Activated CD4-positive, alpha-beta memory T cell treated with anti-CD3 and anti-CD28 coated beads, Interleukin-2, amount 10 ng/mL, durations not matched to agents 7 days and 5 days (primary cell): ENCODE measurements at regions not wholly inside any gene's neighbourhood (a gene's known extent, or its start where the extent isn't known, plus 50 kb on each side); places are given as distances from the start of the nearest gene placed in this dataset.

Source experiments
- CTCF ChIA-PET: fragments of 350-600 bp; sonication (Branson Sonifier 250); formaldehyde crosslinking; loops from one replicate; lab custom pipeline; 2021; ENCODE audit warnings: antibody characterized with exemption, inconsistent platforms; lab: Charles Lee
- POLR2A ChIA-PET: fragments of 350-600 bp; sonication (Branson Sonifier 250); formaldehyde crosslinking; loops from one replicate; lab custom pipeline; 2021; ENCODE audit warnings: antibody characterized with exemption; lab: Charles Lee
- DNase-seq: peaks from one replicate; pipeline ENCODE4 v3.0.0-alpha.2; 2020
- H3K27ac Mint-ChIP-seq: one replicate; pipeline ENCODE4 v1.8.0; 2021; ENCODE audit warnings: mild to moderate bottlenecking, mixed read lengths
- H3K27me3 Mint-ChIP-seq: one replicate; pipeline ENCODE4 v1.8.0; 2021; ENCODE audit warnings: mixed read lengths
- H3K36me3 Mint-ChIP-seq: one replicate; pipeline ENCODE4 v1.8.0; 2021; ENCODE audit warnings: low read depth, mixed read lengths
- H3K4me1 Mint-ChIP-seq: one replicate; pipeline ENCODE4 v1.8.0; 2021; ENCODE audit warnings: mixed read lengths
- H3K4me3 Mint-ChIP-seq: one replicate; pipeline ENCODE4 v1.8.0; 2021; ENCODE audit warnings: mild to moderate bottlenecking, mixed read lengths
- H3K9me3 Mint-ChIP-seq: one replicate; pipeline ENCODE4 v1.8.0; 2021; ENCODE audit warnings: mixed read lengths

GRCh38 chr2:238730001-238730669 is 117.8 kb upstream of the TWIST2 start:
- Mint-ChIP-seq H3K4me1 (no peaks in the 10 kb centered on the region), H3K27ac (no peak overlapping the region), H3K9me3 (no peaks in the 10 kb centered on the region), H3K27me3 (peaks cover 13% of the 10 kb centered on the region), H3K4me3 (no peak overlapping the region), H3K36me3 (no peaks in the 10 kb centered on the region)
- ChIA-PET POLR2A (no interaction called here), CTCF (no interaction called here)
- no peak for DNase-seq

- no peaks in the 10 kb centered on the region for H3K4me1 Mint-ChIP-seq
- DNase-seq, result no peak
- no peaks in the 10 kb centered on the region for H3K9me3 Mint-ChIP-seq
- ChIA-PET POLR2A (no interaction called here), CTCF (no interaction called here)
- peaks cover 16% of the 10 kb centered on the region for H3K27me3 Mint-ChIP-seq
- H3K4me3 Mint-ChIP-seq, result no peak overlapping the region
- H3K27ac Mint-ChIP-seq, result no peak overlapping the region
- H3K36me3 Mint-ChIP-seq, result no peaks in the 10 kb centered on the region
These were observed 117.0 kb upstream of the TWIST2 start for GRCh38 chr2:238730881-238731280.

DNA sequence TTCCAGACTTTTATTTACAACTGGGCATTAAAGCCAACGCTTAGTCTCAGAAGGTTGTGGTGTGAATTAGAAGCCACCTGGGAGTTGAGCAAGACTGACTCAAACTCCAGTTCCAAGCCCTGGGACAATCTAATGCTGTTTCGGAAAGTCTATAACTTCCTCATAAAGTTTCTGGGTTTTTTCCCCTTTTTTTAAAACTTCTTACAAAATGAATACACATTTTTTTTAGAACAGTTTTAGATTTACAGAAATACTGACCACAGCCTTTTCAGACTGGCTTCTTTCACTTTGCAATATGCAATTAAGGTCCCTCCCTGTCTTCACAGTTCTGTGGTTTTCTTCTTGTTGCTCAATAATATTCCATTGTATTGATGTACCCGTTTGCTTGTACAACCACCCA is 115.9 kb upstream of the TWIST2 start:
- no peak for DNase-seq
- POLR2A ChIA-PET, result no interaction called here
- Mint-ChIP-seq H3K4me1 (no peaks in the 10 kb centered on the region), H3K27ac (no peak overlapping the region), H3K9me3 (no peaks in the 10 kb centered on the region), H3K36me3 (no peaks in the 10 kb centered on the region), H3K4me3 (no peak overlapping the region), H3K27me3 (peaks cover 17% of the 10 kb centered on the region)
- CTCF ChIA-PET, result no interaction called here

DNA sequence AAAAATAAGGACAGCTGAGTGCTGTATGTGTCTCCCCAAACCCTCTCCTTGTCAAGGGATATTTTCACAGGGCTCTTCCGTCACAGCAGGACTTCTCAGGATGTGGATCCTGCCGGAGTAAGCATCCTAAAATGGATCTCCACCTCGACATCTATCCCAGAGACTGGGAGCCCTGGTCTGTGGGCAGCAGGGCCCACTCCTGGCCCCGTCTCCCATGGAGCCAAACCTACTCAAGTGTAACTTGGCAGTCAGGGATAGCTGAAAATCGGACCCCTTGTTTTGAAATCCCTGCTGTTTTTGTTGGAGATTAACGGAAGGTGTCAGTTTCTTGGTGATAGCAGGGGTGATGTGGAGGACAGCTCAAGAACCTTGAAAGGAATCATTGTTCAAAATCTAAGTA is 109.0 kb upstream of the TWIST2 start:
- Mint-ChIP-seq H3K4me1 (no peaks in the 10 kb centered on the region), H3K27ac (no peak overlapping the region), H3K9me3 (no peaks in the 10 kb centered on the region), H3K27me3 (peaks cover 18% of the 10 kb centered on the region), H3K4me3 (no peak overlapping the region), H3K36me3 (no peaks in the 10 kb centered on the region)
- POLR2A ChIA-PET, result no interaction called here
- CTCF ChIA-PET, result no interaction called here
- no peak for DNase-seq

DNA sequence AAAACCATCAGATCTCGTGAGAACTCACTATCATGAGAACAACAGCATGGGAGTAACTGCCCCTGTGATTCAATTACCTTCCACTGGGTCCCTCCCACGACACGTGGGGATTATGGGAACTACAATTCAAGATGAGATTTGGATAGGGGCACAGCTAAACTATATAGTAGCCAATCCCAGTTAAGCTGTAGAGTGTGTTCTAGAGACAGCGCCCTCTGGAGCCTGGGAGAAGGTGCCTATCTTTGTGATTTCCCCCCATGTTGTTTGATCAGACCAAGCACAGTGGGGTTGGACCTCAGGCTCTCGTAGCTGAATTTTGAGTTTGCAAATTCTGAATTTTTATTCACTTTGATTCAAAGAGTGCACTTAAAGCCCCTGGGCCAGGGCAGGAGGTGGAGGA is 108.2 kb upstream of the TWIST2 start:
- ChIA-PET POLR2A (no interaction called here), CTCF (no interaction called here)
- Mint-ChIP-seq H3K27me3 (peaks cover 17% of the 10 kb centered on the region), H3K36me3 (no peaks in the 10 kb centered on the region), H3K9me3 (no peaks in the 10 kb centered on the region), H3K27ac (no peak overlapping the region), H3K4me1 (no peaks in the 10 kb centered on the region), H3K4me3 (no peak overlapping the region)
- DNase-seq, result no peak

DNA sequence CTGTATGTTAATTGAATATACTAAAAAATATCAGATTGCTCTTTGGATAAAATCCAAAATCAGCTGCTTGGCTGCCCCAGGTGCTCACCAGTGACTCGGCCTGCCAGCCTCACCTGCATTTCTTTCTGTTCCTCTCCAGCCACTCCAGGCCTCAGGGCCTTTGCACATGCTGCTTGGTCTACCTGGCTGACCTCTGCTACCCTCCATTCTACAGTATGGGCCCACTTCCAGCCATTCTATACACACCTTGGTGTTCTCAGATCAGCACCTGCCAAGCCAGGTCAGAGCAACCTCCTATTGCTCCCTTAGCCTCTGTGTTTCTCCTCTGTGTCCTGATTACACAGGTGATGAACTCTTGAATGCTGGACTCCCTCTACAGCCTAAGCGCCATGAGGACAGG is 106.6 kb upstream of the TWIST2 start:
- ChIA-PET CTCF (no interaction called here), POLR2A (no interaction called here)
- Mint-ChIP-seq H3K9me3 (no peaks in the 10 kb centered on the region), H3K27ac (no peak overlapping the region), H3K4me1 (no peaks in the 10 kb centered on the region), H3K4me3 (no peak overlapping the region), H3K27me3 (peaks cover 9% of the 10 kb centered on the region), H3K36me3 (no peaks in the 10 kb centered on the region)
- DNase-seq, result no peak

DNA sequence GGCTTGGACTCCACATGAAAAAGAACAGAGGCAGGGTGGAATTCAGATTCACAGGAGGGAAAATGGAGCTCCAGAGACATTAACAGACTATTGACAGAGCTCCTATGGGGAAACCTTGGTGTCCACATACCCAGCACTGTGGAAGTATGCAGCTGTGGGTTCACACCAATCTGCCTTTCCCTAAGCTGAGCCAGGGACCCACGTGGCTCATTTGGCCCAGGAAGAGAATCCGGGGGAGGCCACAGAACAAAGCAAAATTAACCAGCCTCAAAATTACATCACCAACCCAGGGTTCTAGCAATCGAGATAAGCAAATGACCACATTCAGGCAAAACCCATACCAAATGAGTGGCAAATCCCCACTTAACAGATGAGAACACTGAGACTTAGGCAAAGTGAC is 105.8 kb upstream of the TWIST2 start:
- H3K4me1 Mint-ChIP-seq, result no peaks in the 10 kb centered on the region
- no peak overlapping the region for H3K27ac Mint-ChIP-seq
- H3K4me3 Mint-ChIP-seq, result no peak overlapping the region
- H3K27me3 Mint-ChIP-seq, result peaks cover 6% of the 10 kb centered on the region
- DNase-seq, result no peak
- no peaks in the 10 kb centered on the region for H3K36me3 Mint-ChIP-seq
- POLR2A ChIA-PET, result no interaction called here
- H3K9me3 Mint-ChIP-seq, result no peaks in the 10 kb centered on the region
- CTCF ChIA-PET, result no interaction called here

- peaks cover 1% of the 10 kb centered on the region for H3K27me3 Mint-ChIP-seq
- no peaks in the 10 kb centered on the region for H3K9me3 Mint-ChIP-seq
- H3K4me1 Mint-ChIP-seq, result no peaks in the 10 kb centered on the region
- no peak overlapping the region for H3K27ac Mint-ChIP-seq
- no peak for DNase-seq
- ChIA-PET CTCF (no interaction called here), POLR2A (no interaction called here)
- H3K36me3 Mint-ChIP-seq, result no peaks in the 10 kb centered on the region
- H3K4me3 Mint-ChIP-seq, result no peak overlapping the region
These were observed 105.2 kb upstream of the TWIST2 start for GRCh38 chr2:238742664-238743063.

DNA sequence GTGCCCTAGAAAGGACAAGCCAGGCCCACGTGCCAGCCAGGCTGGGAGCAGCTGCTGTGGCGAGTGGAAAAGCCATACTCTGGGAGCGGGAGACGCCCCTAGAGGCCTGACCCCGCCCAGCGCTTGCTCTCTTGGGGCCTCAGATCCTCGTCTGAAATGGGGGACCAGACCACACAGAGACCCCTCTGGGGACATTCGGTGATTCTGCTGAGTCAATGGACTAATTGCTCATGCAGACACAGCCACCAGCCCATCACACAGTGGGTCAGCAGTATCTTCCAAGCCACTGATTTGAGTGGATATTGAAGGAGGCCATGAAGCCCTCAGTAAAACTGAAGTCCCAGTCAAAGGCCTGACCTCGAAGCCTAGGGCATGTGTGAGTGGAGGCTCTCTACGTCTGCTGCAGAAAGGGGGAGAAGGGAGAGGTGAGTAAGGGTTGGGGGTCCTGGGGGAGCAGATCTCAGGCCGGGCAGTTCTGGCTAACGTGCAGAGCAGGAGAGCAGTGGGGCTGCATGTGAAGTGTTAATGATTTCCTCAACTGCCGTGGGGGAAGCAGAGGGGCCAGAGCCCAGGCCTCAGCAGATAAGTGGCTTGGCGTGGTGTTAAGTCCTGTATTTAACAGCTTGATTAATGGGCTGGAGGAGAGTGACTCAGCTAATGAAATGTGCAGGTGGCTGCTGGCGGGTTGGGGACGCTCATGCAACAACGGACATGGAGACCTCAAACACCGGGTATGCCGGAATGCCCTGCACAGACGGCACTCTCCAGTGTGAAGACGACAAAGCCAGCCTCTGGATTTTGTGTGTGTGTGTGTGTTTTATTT is 104.4 kb upstream of the TWIST2 start:
- CTCF ChIA-PET, result no interaction called here

GRCh38 chr2:238744951-238745350 is 102.9 kb upstream of the TWIST2 start:
- Mint-ChIP-seq H3K4me3 (no peak overlapping the region), H3K27me3 (peaks cover 6% of the 10 kb centered on the region), H3K27ac (no peak overlapping the region), H3K36me3 (no peaks in the 10 kb centered on the region), H3K9me3 (no peaks in the 10 kb centered on the region), H3K4me1 (no peaks in the 10 kb centered on the region)
- no peak for DNase-seq
- ChIA-PET POLR2A (no interaction called here), CTCF (no interaction called here)

More for the DNA sequence above, 104.4 kb upstream of the TWIST2 start:
- POLR2A ChIA-PET, result no interaction called here
- no peak overlapping the region for H3K4me3 Mint-ChIP-seq
- no peak for DNase-seq
- H3K4me1 Mint-ChIP-seq, result no peaks in the 10 kb centered on the region
- no peaks in the 10 kb centered on the region for H3K27me3 Mint-ChIP-seq
- H3K9me3 Mint-ChIP-seq, result no peaks in the 10 kb centered on the region
- no peak overlapping the region for H3K27ac Mint-ChIP-seq
- H3K36me3 Mint-ChIP-seq, result no peaks in the 10 kb centered on the region

GRCh38 chr2:238745997-238746396 is 101.9 kb upstream of the TWIST2 start:
- CTCF ChIA-PET, result no interaction called here

DNA sequence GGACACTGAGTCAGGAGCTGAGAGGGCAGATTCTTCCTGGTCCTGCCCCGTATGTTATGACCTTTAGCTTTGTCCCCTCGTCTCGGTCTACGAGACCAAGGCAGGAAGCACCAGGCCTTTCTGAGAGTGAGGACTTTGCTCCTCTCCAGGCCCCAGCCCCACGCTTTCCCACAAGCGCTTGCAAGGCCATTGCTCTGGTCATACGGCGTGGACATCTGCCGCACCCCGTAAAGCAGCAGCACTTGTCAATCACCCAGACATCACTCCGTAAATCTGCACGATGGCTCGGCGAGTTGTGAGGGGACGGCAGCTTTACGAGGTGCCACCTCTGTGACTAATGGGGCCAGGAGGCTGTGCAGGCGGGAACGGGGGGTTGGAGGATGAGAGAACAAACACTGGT is 100.8 kb upstream of the TWIST2 start:
- Mint-ChIP-seq H3K27ac (no peak overlapping the region), H3K9me3 (no peaks in the 10 kb centered on the region), H3K4me1 (no peaks in the 10 kb centered on the region), H3K4me3 (no peak overlapping the region), H3K27me3 (peaks cover 6% of the 10 kb centered on the region), H3K36me3 (no peaks in the 10 kb centered on the region)
- CTCF ChIA-PET, result no interaction called here
- POLR2A ChIA-PET, result no interaction called here
- no peak for DNase-seq

More at GRCh38 chr2:238745997-238746396, 101.9 kb upstream of the TWIST2 start:
- H3K36me3 Mint-ChIP-seq, result no peaks in the 10 kb centered on the region
- POLR2A ChIA-PET, result no interaction called here
- H3K9me3 Mint-ChIP-seq, result no peaks in the 10 kb centered on the region
- H3K27me3 Mint-ChIP-seq, result peaks cover 6% of the 10 kb centered on the region
- DNase-seq, result no peak
- H3K4me1 Mint-ChIP-seq, result no peaks in the 10 kb centered on the region
- no peak overlapping the region for H3K27ac Mint-ChIP-seq
- H3K4me3 Mint-ChIP-seq, result no peak overlapping the region

DNA sequence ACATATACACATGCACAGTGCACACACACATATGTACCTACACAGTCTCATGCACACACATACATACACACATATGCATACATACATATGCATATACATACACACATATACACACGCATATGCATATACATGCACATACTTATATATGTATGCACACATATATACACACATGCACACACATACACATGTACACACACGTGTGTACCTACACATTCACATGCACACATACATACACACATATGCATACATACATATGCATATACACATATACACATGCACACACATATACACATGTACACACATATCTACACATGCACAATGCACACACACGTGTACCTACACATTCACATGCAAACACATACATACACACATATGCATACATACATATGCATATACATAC is 100.3 kb upstream of the TWIST2 start:
- CTCF ChIA-PET, result no interaction called here
- POLR2A ChIA-PET, result no interaction called here
- H3K36me3 Mint-ChIP-seq, result no peaks in the 10 kb centered on the region

More for the DNA sequence above, 100.3 kb upstream of the TWIST2 start:
- Mint-ChIP-seq H3K9me3 (no peaks in the 10 kb centered on the region), H3K27me3 (peaks cover 6% of the 10 kb centered on the region), H3K27ac (no peak overlapping the region), H3K4me1 (no peaks in the 10 kb centered on the region), H3K4me3 (no peak overlapping the region)
- DNase-seq, result no peak
